Heart left ventricle (tissue), 13 donors: ENCODE measurements at regions not wholly inside any gene's neighbourhood (a gene's known extent, or its start where the extent isn't known, plus 50 kb on each side); places are given as distances from the start of the nearest gene placed in this dataset.

Source experiments
- POLR2A ChIP-seq, 2 donors: fragments of 450-650 bp; IDR thresholded peaks; one replicate each; pipeline ENCODE4 v1.6.1; 2017; ENCODE audit warnings: antibody characterized with exemption in 2 of 2, mild to moderate bottlenecking in 2 of 2, moderate library complexity in 2 of 2
- TF ChIP-seq, protein P1 (sequence below), 12 donors: fragments of 200-600 bp; sonication (generic) in 4 of 12; IDR thresholded peaks; one replicate each; pipeline versions ENCODE4 v1.5.0 to v1.8.0; 2018 to 2022; ENCODE audit warnings: antibody characterized with exemption in 12 of 12, mild to moderate bottlenecking in 5 of 12
- donor health status: ischemic (EF 13 %, LVEDD 7.1; RV severe dilation, severe dysfunction).
- donor health status: DM: no; HTN: yes; CAD: no.
- donor health status: DM: no; HTN: no; CAD: no.
- donor health status: ischemic (EF 25% LVEDD 6.9; RV normal size, moderate dysfunction).
- donor health status: ischemic (EF 25% LVEDD 5.7; RV mildly dilated, moderate dysfunction).
- donor health status: ischemic (EF 35%, LVEDD 5.7; RV mildly dilated, moderate dysfunction).
- donor health status: nonischemic (EF 11% LVEDD 7.7; RV severe dilation, severe dysfunction).
- donor health status: DM: yes; HTN: yes; CAD: no.
- donor health status: PGD.
- donor health status: ischemic (EF 29% LVEDD 5.4; RV normal size, mild dysfunction).
- donor health status: nonischemic (EF 23%, LVEDD 6.1; RV moderate dilation, normal function).

DNA sequence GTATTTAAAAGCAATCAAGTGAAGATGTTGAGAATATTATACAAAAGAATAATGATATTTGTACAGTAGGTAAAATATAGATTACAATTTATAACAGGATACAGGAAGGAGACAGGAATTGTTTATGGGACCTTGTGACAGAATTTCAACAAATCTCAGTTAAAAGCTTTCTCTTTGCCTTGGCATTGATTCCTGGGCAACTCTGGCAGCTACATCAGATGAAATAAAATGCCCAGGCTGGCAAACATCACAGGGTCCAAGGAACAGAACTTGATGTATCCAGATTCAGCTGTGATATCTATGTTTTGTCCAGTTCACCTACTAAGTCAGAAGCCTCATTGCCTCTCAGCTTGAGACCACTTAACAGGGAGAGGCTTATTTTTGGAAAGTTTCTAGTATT lies 473.1 kb downstream of the MCTP2 start:
- TF ChIP-seq, protein P1, sequence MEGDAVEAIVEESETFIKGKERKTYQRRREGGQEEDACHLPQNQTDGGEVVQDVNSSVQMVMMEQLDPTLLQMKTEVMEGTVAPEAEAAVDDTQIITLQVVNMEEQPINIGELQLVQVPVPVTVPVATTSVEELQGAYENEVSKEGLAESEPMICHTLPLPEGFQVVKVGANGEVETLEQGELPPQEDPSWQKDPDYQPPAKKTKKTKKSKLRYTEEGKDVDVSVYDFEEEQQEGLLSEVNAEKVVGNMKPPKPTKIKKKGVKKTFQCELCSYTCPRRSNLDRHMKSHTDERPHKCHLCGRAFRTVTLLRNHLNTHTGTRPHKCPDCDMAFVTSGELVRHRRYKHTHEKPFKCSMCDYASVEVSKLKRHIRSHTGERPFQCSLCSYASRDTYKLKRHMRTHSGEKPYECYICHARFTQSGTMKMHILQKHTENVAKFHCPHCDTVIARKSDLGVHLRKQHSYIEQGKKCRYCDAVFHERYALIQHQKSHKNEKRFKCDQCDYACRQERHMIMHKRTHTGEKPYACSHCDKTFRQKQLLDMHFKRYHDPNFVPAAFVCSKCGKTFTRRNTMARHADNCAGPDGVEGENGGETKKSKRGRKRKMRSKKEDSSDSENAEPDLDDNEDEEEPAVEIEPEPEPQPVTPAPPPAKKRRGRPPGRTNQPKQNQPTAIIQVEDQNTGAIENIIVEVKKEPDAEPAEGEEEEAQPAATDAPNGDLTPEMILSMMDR (IDR thresholded peaks at IDR 0.05): no peak
- TF ChIP-seq POLR2A (IDR thresholded peaks at IDR 0.05): no peak
